Lower lobe of right lung (tissue), 2 donors: ENCODE measurements at regions not wholly inside any gene's neighbourhood (a gene's known extent, or its start where the extent isn't known, plus 50 kb on each side); places are given as distances from the start of the nearest gene placed in this dataset.

Experiments
- ATAC-seq, 2 donors: fragments of 200-7000 bp; cut with Tn5 transposase; one replicate each; pipeline ENCODE4 v1.9.1; 2020 to 2022; ENCODE audit warnings: mild to moderate bottlenecking in 2 of 2, moderate library complexity in 2 of 2
- DNase-seq: peaks from one replicate; pipeline ENCODE4 v3.0.0-alpha.2; 2020
- H3K27ac ChIP-seq: fragments of 200-600 bp; one replicate; pipeline ENCODE4 v1.8.0; 2022
- H3K27me3 ChIP-seq: fragments of 200-600 bp; one replicate; pipeline ENCODE4 v1.8.0; 2022; ENCODE audit warnings: low read depth
- H3K36me3 ChIP-seq: fragments of 200-600 bp; one replicate; pipeline ENCODE4 v1.8.0; 2022; ENCODE audit warnings: mild to moderate bottlenecking
- H3K4me1 ChIP-seq: fragments of 200-600 bp; one replicate; pipeline ENCODE4 v1.8.0; 2022
- H3K4me3 ChIP-seq: fragments of 200-600 bp; one replicate; pipeline ENCODE4 v1.8.0; 2022; ENCODE audit warnings: mild to moderate bottlenecking
- H3K9me3 ChIP-seq: fragments of 200-600 bp; one replicate; pipeline ENCODE4 v1.8.0; 2022
- intact Hi-C: fragments of 100-400 bp; cut with DNase I; formaldehyde crosslinking; loops from one replicate; pipeline ENCODE4 v1.11.0; 2022
- TF ChIP-seq, protein P1 (sequence below): fragments of 200-600 bp; IDR thresholded peaks from one replicate; pipeline ENCODE4 v1.8.0; 2022; ENCODE audit warnings: antibody characterized with exemption, mild to moderate bottlenecking
- donor health status: DM: no; HTN: yes; CAD: no; lungs with severe emphysema.

DNA sequence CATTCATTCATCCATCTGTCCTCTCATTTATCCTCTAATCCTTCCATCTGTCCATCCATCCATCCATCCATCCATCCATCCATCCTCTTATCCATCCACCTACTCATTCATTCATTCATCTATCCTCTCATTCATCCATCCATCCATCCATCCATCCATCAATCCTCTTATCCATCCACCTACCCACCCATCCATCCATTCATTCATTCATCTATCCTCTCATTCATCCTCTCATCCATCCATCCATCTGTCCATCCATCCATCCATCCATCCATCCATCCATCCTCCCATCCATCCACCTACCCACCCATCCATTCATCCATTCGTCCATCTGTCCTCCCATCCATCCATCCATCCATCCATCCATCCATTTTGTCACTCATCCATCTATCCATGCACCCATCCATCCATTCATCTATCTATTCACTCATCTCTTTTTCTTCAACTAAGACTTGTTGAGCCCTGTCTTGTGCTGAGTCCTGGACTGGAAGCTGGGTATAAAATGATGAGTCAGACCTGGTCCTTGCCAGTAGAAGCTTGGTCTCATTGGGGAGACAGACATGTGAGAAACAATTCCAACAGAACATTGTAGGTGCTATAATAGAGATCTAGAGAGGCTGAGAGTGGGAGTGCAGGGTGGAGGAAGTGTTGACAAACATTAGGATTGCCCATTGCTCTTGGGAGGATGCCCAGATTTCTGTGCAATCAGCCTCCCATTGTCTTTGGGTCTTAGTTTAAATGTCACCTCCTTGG, 55.0 kb upstream of the IER5L start:
- H3K36me3 ChIP-seq, result no peaks in the 10 kb centered on the region
- H3K4me1 ChIP-seq, result peaks cover 9% of the 10 kb centered on the region
- no peak for ATAC-seq
- H3K4me3 ChIP-seq, result no peak overlapping the region
- no peaks in the 10 kb centered on the region for H3K27me3 ChIP-seq
- intact Hi-C loops, result no loop called here
- H3K27ac ChIP-seq, result no peak overlapping the region
- H3K9me3 ChIP-seq, result no peaks in the 10 kb centered on the region
- no peak for DNase-seq
- TF ChIP-seq, protein P1, sequence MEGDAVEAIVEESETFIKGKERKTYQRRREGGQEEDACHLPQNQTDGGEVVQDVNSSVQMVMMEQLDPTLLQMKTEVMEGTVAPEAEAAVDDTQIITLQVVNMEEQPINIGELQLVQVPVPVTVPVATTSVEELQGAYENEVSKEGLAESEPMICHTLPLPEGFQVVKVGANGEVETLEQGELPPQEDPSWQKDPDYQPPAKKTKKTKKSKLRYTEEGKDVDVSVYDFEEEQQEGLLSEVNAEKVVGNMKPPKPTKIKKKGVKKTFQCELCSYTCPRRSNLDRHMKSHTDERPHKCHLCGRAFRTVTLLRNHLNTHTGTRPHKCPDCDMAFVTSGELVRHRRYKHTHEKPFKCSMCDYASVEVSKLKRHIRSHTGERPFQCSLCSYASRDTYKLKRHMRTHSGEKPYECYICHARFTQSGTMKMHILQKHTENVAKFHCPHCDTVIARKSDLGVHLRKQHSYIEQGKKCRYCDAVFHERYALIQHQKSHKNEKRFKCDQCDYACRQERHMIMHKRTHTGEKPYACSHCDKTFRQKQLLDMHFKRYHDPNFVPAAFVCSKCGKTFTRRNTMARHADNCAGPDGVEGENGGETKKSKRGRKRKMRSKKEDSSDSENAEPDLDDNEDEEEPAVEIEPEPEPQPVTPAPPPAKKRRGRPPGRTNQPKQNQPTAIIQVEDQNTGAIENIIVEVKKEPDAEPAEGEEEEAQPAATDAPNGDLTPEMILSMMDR, result no peak

DNA sequence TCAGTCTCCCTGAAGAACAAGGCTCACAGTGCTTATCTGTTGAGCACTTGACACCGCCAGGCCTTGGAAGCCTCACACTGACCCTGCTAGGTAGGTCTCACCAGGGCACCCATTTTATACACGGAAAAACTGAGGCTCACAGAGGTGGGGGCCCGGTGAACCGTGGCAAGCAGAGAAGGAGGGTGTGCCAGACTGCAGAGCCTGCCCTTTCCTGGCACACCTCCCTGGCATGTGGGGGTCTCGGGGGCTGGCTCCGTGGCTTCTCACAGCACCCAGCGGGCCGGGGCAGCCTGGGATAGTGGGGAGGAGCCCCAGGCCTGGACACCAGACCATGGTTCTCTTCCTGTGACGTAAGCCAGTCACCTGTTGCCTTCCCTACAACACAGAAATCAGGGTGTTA, 53.7 kb upstream of the IER5L start:
- no peak overlapping the region for H3K4me3 ChIP-seq
- no peaks in the 10 kb centered on the region for H3K9me3 ChIP-seq
- H3K27ac ChIP-seq, result no peak overlapping the region
- H3K27me3 ChIP-seq, result no peaks in the 10 kb centered on the region
- no peaks in the 10 kb centered on the region for H3K36me3 ChIP-seq
- no peaks in the 10 kb centered on the region for H3K4me1 ChIP-seq
- TF ChIP-seq, protein P1, result no peak
- ATAC-seq, result no peak
- no peak for DNase-seq
- intact Hi-C loops, result no loop called here

DNA sequence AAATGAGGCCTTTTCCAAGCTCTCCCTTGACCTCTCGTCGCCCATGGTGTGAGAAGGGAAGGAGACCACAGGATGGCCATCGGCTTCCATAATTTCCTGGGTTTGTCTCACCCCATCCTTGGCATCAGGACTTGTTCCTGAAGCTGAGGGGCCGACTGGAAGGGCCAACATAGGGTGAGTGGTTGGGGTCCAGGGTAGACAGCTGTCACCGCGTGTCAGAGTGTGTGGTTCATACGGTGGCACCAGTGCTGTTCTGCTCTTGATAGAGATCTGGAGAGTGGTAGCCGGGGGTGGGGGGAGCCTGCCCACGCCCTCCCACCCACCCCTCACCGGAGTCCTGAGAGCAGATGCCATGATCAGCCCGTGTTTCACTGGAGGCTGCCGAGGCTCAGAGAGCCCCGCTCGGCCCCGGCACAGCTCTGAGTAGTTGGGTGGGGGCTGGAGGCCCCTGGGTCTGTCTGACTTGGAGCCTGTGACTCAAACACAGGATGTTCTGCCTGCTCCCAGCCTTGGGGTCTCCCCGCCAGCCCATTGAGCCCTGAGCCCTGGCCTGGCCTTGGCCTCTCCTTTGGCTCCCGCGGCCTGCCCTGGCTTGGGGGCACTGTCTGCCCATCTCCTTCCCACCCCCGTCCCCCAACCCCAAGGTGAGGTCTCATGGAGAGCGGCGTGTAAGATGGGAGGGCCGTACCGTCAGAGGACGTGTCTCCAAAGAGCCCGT, 53.1 kb upstream of the IER5L start:
- TF ChIP-seq, protein P1, result no peak
- ATAC-seq (no peak), DNase-seq (peak; percentile 33)
- Histone ChIP-seq H3K36me3 (no peaks in the 10 kb centered on the region), H3K4me3 (no peak overlapping the region), H3K27ac (no peak overlapping the region), H3K4me1 (no peaks in the 10 kb centered on the region), H3K27me3 (no peaks in the 10 kb centered on the region), H3K9me3 (no peaks in the 10 kb centered on the region)
- intact Hi-C loops, result no loop called here

DNA sequence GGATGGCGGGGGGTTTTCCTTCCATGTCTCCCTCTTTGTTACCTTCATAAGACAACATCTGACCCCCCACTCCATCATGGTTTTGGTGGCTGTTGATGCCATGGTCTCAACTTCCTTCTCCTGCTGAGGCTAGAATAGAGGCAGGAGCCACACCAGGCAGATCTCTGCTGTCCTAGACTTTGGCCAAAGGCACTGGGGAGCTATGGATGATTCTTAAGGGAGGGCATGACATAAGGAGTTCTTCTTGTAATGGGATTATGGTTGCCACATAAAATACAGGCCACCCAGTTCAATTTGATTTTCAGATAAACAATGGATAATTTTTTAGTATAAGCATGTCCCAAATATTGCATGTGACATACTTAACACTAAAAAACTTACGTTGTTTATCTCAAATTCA, 52.2 kb upstream of the IER5L start:
- no peak overlapping the region for H3K27ac ChIP-seq
- TF ChIP-seq, protein P1, result no peak
- intact Hi-C loops, result no loop called here
- peaks cover 8% of the 10 kb centered on the region for H3K4me1 ChIP-seq
- no peaks in the 10 kb centered on the region for H3K27me3 ChIP-seq
- no peaks in the 10 kb centered on the region for H3K9me3 ChIP-seq
- H3K4me3 ChIP-seq, result no peak overlapping the region
- no peaks in the 10 kb centered on the region for H3K36me3 ChIP-seq
- ATAC-seq (no peak), DNase-seq (no peak)
